ENCODE measurements at regions not wholly inside any gene's neighbourhood (a gene's known extent, or its start where the extent isn't known, plus 50 kb on each side); places are given as distances from the start of the nearest gene placed in this dataset.

DNA sequence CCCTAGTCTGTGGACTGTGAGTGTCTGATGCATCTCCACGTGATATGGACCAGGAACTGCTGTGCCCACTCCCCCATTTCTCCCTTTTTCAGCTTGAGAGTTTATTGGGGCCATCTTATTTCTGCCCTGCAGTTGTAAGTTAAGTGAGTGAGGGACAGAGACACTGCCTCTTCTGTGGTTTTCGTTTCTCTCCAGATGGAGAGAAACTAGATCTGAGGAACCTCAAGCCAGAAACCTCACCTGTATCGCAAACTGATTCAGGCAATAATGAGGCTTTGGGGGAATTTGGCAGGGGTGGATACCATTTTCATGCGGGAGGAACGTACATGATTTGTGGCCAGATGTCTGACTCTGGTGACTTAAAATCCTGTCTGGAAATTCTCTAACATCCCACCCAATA, 641.7 kb downstream of the TNS3 start:
- TF ChIP-seq, protein P1, sequence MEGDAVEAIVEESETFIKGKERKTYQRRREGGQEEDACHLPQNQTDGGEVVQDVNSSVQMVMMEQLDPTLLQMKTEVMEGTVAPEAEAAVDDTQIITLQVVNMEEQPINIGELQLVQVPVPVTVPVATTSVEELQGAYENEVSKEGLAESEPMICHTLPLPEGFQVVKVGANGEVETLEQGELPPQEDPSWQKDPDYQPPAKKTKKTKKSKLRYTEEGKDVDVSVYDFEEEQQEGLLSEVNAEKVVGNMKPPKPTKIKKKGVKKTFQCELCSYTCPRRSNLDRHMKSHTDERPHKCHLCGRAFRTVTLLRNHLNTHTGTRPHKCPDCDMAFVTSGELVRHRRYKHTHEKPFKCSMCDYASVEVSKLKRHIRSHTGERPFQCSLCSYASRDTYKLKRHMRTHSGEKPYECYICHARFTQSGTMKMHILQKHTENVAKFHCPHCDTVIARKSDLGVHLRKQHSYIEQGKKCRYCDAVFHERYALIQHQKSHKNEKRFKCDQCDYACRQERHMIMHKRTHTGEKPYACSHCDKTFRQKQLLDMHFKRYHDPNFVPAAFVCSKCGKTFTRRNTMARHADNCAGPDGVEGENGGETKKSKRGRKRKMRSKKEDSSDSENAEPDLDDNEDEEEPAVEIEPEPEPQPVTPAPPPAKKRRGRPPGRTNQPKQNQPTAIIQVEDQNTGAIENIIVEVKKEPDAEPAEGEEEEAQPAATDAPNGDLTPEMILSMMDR (IDR thresholded peaks at IDR 0.05), result no peak
- no peak for TF ChIP-seq EZH2 (IDR thresholded peaks at IDR 0.05; ENCODE audit: borderline replicate concordance, insufficient read depth, low read depth, low read length, poor library complexity, severe bottlenecking)
